Right ventricle myocardium superior (tissue), 1 donor: ENCODE measurements at regions not wholly inside any gene's neighbourhood (a gene's known extent, or its start where the extent isn't known, plus 50 kb on each side); places are given as distances from the start of the nearest gene placed in this dataset.
A peak's percentile ranks its signal among the peaks of the same experiment; 100 is the strongest.
"Not testable (repeated sequence)": the region's sequence is repeated elsewhere in the genome, so short reads cannot be mapped to it uniquely, and the experiment has no call there.

Experiments used
- ATAC-seq: fragments of 200-7000 bp; cut with Tn5 transposase; one replicate; pipeline ENCODE4 v1.9.1; 2020; ENCODE audit warnings: mild to moderate bottlenecking; ENCODE audit not compliant: poor library complexity
- DNase-seq: peaks from one replicate; pipeline ENCODE4 v3.0.0-alpha.2; 2020
- intact Hi-C: fragments of 100-400 bp; cut with DNase I; formaldehyde crosslinking; loops from one replicate; pipeline ENCODE4 v1.11.2; 2022
- donor health status: DM: no; HTN: yes; CAD: no; lungs with severe emphysema.

GRCh38 chr1:242690849-242691609 lies 166.5 kb upstream of the PLD5 start:
- ATAC-seq (peak; percentile 67), DNase-seq (peak; percentile 65)
- intact Hi-C loops = no loop called here

GRCh38 chr1:242689378-242689777 lies 164.9 kb upstream of the PLD5 start:
- ATAC-seq = no peak
- no peak for DNase-seq
- intact Hi-C loops = no loop called here

GRCh38 chr1:242674951-242675645 lies 150.6 kb upstream of the PLD5 start:
- DNase-seq (no peak), ATAC-seq (no peak)
- intact Hi-C loops = no loop called here

DNA sequence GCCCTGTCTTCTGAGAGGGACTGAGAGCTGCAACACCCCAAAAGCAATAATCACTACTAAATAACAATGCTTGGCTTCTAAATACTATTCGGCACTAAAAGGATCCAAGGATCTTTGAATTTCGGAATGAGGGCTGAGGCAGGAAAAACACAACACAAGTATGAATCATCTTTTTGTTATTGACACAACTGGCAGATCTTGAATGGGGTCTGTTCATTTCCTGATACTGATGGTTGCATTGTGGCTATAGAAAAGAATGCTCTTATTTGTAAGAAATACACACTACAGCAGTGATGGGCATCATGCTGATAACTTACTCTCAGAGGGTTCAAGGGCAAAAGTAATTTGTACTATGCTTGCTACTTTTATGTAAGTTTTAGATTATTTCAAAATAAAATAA lies 149.2 kb upstream of the PLD5 start:
- DNase-seq (no peak), ATAC-seq (no peak)
- intact Hi-C loops = no loop called here

DNA sequence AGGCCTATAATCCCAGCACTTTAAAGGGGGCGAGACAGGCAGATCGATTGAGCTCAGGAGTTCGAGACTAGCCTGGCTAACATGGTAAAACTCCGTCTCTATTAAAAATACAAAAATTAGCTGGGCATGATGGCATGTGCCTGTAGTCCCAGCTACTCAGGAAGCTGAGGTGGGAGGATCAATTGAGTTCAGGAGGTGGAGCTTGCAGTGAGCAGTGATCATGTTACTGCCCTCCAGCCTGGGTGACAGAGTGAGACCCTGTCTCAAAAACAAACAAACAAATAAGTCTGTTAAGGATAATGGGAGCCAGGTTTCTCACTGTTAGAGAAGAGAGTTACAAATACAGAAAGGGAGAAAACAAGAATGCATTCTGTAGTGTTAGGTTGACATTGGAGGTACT lies 148.7 kb upstream of the PLD5 start:
- intact Hi-C loops, DNase-seq, ATAC-seq: not testable (repeated sequence)

DNA sequence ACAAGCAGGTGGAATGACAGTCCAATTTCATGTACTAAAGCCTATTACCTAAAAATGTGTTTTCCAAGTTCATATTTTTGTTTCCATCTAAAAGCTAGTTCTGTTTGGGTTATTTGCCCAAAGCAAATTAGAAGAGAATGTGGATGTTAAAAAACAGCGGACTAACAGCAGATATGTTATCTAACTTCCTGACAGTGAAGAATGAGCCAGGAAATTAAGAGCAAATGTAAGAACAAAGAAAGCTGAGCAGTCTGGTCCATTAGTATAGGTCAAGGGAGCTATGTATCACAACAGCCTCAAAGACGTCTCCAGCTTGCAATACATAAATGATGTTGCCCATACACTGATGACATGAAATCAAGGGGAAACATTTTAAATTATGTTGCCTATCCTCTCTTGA lies 145.5 kb upstream of the PLD5 start:
- intact Hi-C loops = no loop called here
- ATAC-seq (no peak), DNase-seq (no peak)

DNA sequence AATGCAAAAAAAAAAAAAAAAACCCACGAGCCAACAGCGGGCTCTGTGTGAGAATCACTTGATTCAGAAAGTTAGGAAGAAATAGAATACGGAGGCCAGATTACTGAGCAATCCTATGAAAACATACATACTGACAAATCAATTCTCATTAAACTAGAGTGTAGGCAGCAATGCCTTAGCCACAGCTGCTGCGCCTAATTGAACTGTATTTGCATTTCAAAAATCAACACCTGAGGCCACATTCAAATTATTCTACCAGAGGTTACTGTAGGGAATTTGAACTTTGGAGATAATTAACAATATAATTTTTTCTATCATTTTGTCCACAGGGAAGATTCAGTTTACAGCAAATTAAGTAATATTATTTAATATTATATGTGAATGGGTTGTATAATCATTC lies 138.4 kb upstream of the PLD5 start:
- DNase-seq (no peak), ATAC-seq (no peak)
- intact Hi-C loops = no loop called here

- DNase-seq, intact Hi-C loops, ATAC-seq: not testable (repeated sequence)
Observed at GRCh38 chr1:242653772-242654171, 129.3 kb upstream of the PLD5 start.

DNA sequence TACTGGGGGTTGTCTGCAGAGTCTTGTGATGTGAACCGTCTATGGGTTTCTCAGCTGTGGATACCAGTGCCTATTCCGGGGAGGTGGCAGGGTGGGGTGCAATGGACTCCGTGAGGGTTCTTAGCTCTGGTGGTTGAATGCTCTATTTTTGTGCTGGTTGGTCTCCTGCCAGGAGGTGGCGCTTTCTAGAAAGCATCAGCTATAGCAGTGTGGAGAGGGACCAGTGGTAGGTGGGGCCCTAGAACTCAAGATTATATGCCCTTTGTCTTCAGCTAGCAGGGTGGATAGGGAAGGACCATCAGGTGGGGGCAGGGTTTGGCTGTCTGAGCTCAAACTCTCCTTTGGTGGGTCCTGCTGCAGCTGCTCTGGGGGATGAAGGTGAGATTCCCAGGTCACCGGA lies 127.3 kb upstream of the PLD5 start:
- intact Hi-C loops = no loop called here
- ATAC-seq = no peak
- DNase-seq = no peak

DNA sequence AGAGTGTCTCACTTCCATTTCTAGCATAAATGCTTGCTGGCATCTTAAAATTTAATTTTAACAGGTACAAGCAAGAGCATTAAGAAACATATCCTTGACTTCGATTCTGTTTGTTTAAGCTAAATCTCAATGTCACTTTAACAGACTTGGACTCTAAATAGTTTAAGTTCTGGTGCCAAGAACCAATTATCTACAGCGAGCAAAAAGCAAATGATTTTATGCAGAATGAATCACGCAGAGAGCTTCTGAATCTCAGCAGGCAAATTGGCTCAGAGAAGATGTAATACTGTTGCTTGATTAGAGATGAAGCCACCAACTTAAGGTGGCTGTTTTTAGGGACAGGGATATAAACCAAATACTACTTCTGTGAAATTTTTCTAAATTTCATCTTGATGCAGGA lies 117.0 kb upstream of the PLD5 start:
- intact Hi-C loops = no loop called here
- ATAC-seq (no peak), DNase-seq (no peak)

GRCh38 chr1:242639104-242639503 lies 114.6 kb upstream of the PLD5 start:
- no peak for DNase-seq
- intact Hi-C loops = no loop called here
- no peak for ATAC-seq

DNA sequence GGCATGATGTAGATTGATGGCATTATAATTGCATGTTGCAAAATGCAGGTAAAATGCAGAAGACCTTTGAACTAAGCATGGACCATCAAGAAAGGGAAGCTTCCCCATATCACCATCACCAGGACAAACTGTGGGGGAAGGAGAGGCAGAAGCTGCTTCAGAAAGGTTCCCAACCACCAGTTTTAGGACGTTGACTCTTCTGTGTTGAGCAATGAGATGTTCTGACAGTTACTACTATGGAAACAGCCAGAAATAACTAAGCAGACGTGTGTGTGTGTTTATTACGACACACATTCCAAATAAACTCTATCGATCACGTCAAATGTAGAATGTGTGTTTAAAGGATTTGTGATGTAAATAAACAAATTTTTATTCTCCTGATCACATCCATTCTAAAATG lies 110.2 kb upstream of the PLD5 start:
- intact Hi-C loops = no loop called here
- ATAC-seq = no peak
- DNase-seq = no peak

- DNase-seq (no peak), ATAC-seq (no peak)
- intact Hi-C loops = no loop called here
Observed at GRCh38 chr1:242629396-242629795, 104.9 kb upstream of the PLD5 start.

DNA sequence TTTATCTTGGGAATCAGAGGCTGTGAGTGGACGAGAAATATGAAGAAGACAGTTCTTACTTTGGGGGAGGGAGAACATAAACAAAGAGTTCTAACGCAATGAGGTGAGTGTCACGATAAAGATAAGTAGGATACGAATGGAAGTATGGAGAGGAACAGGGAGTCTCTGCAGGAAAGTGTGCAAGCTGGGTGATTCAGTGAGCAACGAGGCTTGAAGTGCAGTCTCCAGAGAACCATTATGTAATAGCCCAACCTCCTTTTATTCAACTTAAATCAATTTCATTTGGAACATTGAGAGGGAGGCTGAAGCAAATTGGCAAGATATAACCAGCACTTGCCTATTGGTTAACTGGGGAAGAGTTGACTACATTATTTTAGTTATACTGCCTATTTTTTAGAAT lies 99.3 kb upstream of the PLD5 start:
- intact Hi-C loops = no loop called here
- DNase-seq = no peak
- no peak for ATAC-seq

- no peak for DNase-seq
- intact Hi-C loops = no loop called here
- ATAC-seq = no peak
Observed at GRCh38 chr1:242623119-242623518, 98.6 kb upstream of the PLD5 start.

GRCh38 chr1:242613266-242613815 lies 88.8 kb upstream of the PLD5 start:
- DNase-seq = no peak
- intact Hi-C loops = no loop called here

GRCh38 chr1:242610209-242610608 lies 85.7 kb upstream of the PLD5 start:
- intact Hi-C loops = no loop called here
- ATAC-seq (no peak), DNase-seq (no peak)

More at GRCh38 chr1:242613266-242613815, 88.8 kb upstream of the PLD5 start:
- ATAC-seq = no peak

DNA sequence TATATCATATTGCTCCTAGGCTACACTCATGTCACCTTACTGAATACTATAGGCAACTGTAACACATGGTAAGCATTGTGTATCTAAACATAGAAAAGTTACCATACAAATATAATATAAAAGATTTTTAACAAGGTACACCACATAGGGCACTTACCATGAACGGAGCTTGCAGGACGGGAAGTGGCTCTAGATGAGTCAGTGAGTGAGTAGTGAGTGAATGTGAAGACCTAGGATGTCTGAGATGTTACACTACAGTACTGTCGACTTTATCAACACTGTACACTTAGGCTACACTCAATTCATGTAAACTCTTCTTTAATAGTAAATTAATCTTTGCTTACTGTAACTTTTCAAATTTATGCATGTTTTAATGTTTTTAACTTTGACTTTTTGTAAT lies 81.0 kb upstream of the PLD5 start:
- intact Hi-C loops = no loop called here
- DNase-seq (no peak), ATAC-seq (no peak)

DNA sequence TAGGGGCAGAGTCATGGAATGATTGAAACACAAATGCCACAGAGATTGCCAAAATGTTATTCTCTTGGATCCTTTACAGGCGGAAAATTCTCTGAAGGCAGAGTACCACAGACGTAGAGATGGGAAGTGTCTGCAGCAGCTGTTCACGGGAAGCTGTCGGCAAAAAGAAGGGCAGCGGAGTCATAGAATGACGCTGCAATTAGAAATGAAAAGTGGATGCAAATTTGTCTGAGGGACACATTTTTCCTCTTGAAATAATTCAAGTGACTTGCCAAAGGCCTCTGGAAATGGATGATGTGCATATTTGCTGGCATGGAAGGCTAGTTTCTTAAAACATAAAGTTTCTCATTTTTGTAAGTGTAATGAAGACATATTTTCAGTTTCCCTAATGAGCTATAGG lies 77.5 kb upstream of the PLD5 start:
- intact Hi-C loops = no loop called here
- DNase-seq (no peak), ATAC-seq (no peak)

- ATAC-seq, intact Hi-C loops, DNase-seq: not testable (repeated sequence)
Observed at GRCh38 chr1:242593756-242594155, 69.3 kb upstream of the PLD5 start.
